Occipital lobe (tissue), 1 donor: ENCODE measurements at regions not wholly inside any gene's neighbourhood (a gene's known extent, or its start where the extent isn't known, plus 50 kb on each side); places are given as distances from the start of the nearest gene placed in this dataset.

Experiments used
- DNase-seq: peaks from one replicate; lab custom pipeline; 2025; lab: John Stamatoyannopoulos, UW

GRCh38 chr12:59046763-59047534 is 126.6 kb upstream of the LRIG3 start:
- no peak for DNase-seq

GRCh38 chr12:59044791-59045190 is 124.5 kb upstream of the LRIG3 start:
- no peak for DNase-seq

GRCh38 chr12:59041241-59042121 is 121.2 kb upstream of the LRIG3 start:
- no peak for DNase-seq

GRCh38 chr12:59040656-59041055 is 120.4 kb upstream of the LRIG3 start:
- DNase-seq, result no peak

- DNase-seq, result no peak
Observed at GRCh38 chr12:59040043-59040442, 119.7 kb upstream of the LRIG3 start.

- no peak for DNase-seq
Observed at GRCh38 chr12:59039005-59039404, 118.7 kb upstream of the LRIG3 start.

- DNase-seq, result no peak
Observed at GRCh38 chr12:59036973-59037762, 116.9 kb upstream of the LRIG3 start.

GRCh38 chr12:59036347-59036746 is 116.0 kb upstream of the LRIG3 start:
- DNase-seq, result no peak

GRCh38 chr12:59031313-59031712 is 111.0 kb upstream of the LRIG3 start:
- no peak for DNase-seq

- DNase-seq, result no peak
Observed at GRCh38 chr12:59030415-59030814, 110.1 kb upstream of the LRIG3 start.

GRCh38 chr12:59027199-59027598 is 106.9 kb upstream of the LRIG3 start:
- DNase-seq, result no peak

- DNase-seq, result no peak
Observed at GRCh38 chr12:59023861-59024424, 103.6 kb upstream of the LRIG3 start.

GRCh38 chr12:59020073-59020946 is 100.0 kb upstream of the LRIG3 start:
- DNase-seq, result no peak

GRCh38 chr12:59014885-59015284 is 94.6 kb upstream of the LRIG3 start:
- DNase-seq, result no peak

GRCh38 chr12:59010941-59011340 is 90.6 kb upstream of the LRIG3 start:
- DNase-seq, result no peak

- DNase-seq, result no peak
Observed at GRCh38 chr12:59010118-59010517, 89.8 kb upstream of the LRIG3 start.

GRCh38 chr12:59007620-59008019 is 87.3 kb upstream of the LRIG3 start:
- DNase-seq, result no peak

- no peak for DNase-seq
Observed at GRCh38 chr12:59005193-59005955, 85.1 kb upstream of the LRIG3 start.

GRCh38 chr12:59004456-59004855 is 84.2 kb upstream of the LRIG3 start:
- no peak for DNase-seq
